ENCODE measurements at regions not wholly inside any gene's neighbourhood (a gene's known extent, or its start where the extent isn't known, plus 50 kb on each side); places are given as distances from the start of the nearest gene placed in this dataset.
"Not testable (repeated sequence)": the region's sequence is repeated elsewhere in the genome, so short reads cannot be mapped to it uniquely, and the experiment has no call there.

DNA sequence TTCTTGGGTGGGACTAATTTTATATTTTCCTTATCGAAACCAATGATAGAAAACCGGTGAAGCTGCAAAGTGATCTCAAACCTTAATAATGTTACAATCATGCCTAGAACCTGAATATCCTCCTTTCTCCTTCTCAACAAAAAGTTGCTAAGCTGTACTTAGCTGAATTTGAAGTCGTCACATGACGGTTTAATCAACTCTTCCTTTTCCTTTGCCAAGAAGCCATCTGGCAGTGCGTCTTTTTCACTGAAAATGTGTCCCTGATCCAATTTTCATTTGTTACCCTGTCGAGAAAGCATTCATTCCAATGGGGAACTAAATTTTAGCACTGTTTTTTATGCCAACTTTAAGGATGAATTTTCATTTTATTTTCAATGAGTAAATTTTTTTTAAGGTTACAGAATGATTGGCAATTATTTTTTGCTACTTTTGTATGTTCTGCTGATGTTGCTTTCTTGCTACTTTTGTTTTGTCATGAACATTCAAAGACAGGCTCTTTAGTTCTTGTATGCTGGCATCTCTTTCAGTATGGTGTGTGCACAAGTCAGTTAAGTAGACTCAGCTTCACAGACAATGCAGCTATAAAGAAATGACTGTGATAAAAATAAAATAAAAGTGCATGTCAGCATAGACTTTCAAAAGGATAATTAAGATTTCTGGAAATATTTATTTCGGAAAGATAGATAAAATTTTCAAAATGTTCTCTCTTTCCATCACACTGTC is 980.0 kb downstream of the DNAJB9 start:
- DNase-seq = no peak
- Histone ChIP-seq H3K4me1 (no peaks in the 10 kb centered on the region), H3K9me3 (no peaks in the 10 kb centered on the region), H3K27ac (no peak overlapping the region), H3K4me3 (no peak overlapping the region), H3K27me3 (no peaks in the 10 kb centered on the region), H3K36me3 (no peaks in the 10 kb centered on the region)
- no peak for FAIRE-seq
- ATAC-seq = no peak
- WGBS, 2 donors = 51 to 53% methylated on average over 7 of the region's 7 CpGs
- intact Hi-C loops (cut with DNase I) = no loop called here
- TF ChIP-seq, protein P1, sequence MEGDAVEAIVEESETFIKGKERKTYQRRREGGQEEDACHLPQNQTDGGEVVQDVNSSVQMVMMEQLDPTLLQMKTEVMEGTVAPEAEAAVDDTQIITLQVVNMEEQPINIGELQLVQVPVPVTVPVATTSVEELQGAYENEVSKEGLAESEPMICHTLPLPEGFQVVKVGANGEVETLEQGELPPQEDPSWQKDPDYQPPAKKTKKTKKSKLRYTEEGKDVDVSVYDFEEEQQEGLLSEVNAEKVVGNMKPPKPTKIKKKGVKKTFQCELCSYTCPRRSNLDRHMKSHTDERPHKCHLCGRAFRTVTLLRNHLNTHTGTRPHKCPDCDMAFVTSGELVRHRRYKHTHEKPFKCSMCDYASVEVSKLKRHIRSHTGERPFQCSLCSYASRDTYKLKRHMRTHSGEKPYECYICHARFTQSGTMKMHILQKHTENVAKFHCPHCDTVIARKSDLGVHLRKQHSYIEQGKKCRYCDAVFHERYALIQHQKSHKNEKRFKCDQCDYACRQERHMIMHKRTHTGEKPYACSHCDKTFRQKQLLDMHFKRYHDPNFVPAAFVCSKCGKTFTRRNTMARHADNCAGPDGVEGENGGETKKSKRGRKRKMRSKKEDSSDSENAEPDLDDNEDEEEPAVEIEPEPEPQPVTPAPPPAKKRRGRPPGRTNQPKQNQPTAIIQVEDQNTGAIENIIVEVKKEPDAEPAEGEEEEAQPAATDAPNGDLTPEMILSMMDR (IDR thresholded peaks at IDR 0.05) = no peak

DNA sequence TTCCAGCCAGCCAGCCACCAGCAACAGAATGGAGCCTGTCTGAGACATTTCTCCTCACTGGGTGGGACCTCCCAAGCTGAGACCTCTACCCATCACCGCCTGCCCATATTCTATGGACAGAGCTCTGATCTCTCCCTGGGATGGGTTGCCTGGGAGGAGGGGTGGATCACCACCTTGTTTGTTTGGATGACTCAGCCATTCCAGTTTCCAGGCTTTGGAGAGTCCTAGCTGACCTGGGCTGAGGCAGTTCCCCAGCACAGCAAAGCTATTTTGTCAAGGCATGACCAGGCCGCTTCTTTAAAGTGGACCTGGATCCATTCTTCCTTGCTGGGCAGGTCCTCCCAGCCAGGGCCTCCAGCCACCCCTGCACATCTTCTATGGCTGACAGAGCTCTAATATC is 982.3 kb downstream of the DNAJB9 start:
- ATAC-seq = no peak
- TF ChIP-seq, protein P1 (IDR thresholded peaks at IDR 0.05) = no peak
- no peaks in the 10 kb centered on the region for H3K27me3 ChIP-seq
- H3K4me1 ChIP-seq = no peaks in the 10 kb centered on the region
- FAIRE-seq = no peak
- H3K27ac ChIP-seq = no peak overlapping the region
- H3K9me3 ChIP-seq = no peaks in the 10 kb centered on the region
- no peak overlapping the region for H3K4me3 ChIP-seq
- H3K36me3 ChIP-seq = no peaks in the 10 kb centered on the region
- WGBS, 2 donors = 95 to 100% methylated on average over 2 of the region's 2 CpGs
- intact Hi-C loops (cut with DNase I) = no loop called here
- peak in 1 of 6 donors; percentile 6 for DNase-seq

DNA sequence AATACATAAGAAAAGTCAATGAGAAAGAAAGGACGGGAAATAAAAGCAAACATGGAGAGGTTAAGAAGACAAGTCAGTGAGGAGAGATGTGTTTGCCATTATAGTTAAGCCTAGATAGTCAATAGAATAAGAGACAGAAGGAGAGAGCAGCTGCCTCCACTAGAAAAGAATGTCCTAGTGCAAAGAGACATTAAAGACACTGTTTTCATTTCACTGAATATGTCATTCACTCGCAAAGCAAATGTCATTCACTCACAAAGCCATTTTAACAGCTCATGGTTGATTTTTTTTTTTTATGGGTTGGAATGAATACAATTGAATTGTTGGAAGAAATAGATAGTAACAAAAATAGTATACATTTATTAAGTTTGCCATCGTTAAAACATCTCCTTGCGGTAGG is 1007.6 kb downstream of the DNAJB9 start:
- ATAC-seq = no peak
- H3K27me3 ChIP-seq = no peaks in the 10 kb centered on the region
- no peak for FAIRE-seq
- no peak overlapping the region for H3K4me3 ChIP-seq
- TF ChIP-seq, protein P1 (IDR thresholded peaks at IDR 0.05) = no peak
- no peak for DNase-seq
- H3K4me1 ChIP-seq = no peaks in the 10 kb centered on the region
- intact Hi-C loops (cut with DNase I) = no loop called here
- no peak overlapping the region for H3K27ac ChIP-seq
- 73 to 94% methylated on average over 4 of the region's 4 CpGs for WGBS, 2 donors
- H3K36me3 ChIP-seq = no peaks in the 10 kb centered on the region
- no peaks in the 10 kb centered on the region for H3K9me3 ChIP-seq

DNA sequence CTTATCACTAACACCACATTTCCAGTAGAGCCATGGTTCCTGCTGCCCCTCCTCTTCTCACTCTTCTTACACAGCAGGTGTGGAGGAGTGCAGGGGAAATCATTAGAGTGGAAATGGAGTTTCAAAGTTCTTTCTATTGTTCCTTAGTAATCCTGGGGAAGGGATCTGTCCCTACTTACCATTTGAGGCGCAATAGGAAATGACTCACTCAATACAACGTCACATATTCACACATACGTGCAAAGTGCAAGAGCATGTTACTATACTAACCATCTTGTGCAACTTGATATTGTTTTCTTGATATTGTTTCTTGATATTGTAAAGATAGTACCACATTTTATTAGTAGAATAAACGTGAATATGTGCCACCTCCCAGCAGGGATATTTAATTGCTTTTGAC is 1010.2 kb downstream of the DNAJB9 start:
- ATAC-seq (no peak), FAIRE-seq (no peak), DNase-seq (no peak)
- H3K4me3 ChIP-seq = no peak overlapping the region
- intact Hi-C loops (cut with DNase I) = no loop called here
- H3K27me3 ChIP-seq = no peaks in the 10 kb centered on the region
- H3K4me1 ChIP-seq = no peaks in the 10 kb centered on the region
- no peaks in the 10 kb centered on the region for H3K36me3 ChIP-seq
- H3K9me3 ChIP-seq = no peaks in the 10 kb centered on the region
- TF ChIP-seq, protein P1 (IDR thresholded peaks at IDR 0.05) = no peak
- H3K27ac ChIP-seq = no peak overlapping the region
- WGBS, 2 donors = 70 to 80% methylated on average over 4 of the region's 4 CpGs

DNA sequence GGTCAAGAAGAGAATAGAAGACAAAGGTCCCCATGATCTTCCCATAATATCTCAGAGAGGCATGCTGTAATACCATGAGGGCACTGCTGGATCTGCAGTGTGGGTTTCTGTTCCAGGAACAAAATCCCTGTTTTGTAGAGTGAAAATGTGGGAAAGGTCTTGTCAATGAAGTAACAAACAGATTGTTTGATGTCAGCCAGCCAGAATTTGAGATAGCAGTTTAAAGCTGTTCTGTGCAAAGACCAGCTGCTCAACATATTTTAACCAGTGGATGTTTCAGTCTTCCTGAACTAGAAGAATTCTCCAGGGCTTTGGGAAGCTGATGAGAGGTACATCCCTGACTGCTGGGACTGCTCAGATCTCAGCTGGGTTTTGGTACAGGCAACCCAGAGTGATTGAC is 1012.5 kb downstream of the DNAJB9 start:
- H3K27me3 ChIP-seq = no peaks in the 10 kb centered on the region
- no peak overlapping the region for H3K4me3 ChIP-seq
- TF ChIP-seq, protein P1 (IDR thresholded peaks at IDR 0.05) = no peak
- intact Hi-C loops (cut with DNase I) = no loop called here
- no peaks in the 10 kb centered on the region for H3K36me3 ChIP-seq
- DNase-seq (no peak), FAIRE-seq (no peak), ATAC-seq (no peak)
- no peak overlapping the region for H3K27ac ChIP-seq
- no peaks in the 10 kb centered on the region for H3K4me1 ChIP-seq
- no peaks in the 10 kb centered on the region for H3K9me3 ChIP-seq

DNA sequence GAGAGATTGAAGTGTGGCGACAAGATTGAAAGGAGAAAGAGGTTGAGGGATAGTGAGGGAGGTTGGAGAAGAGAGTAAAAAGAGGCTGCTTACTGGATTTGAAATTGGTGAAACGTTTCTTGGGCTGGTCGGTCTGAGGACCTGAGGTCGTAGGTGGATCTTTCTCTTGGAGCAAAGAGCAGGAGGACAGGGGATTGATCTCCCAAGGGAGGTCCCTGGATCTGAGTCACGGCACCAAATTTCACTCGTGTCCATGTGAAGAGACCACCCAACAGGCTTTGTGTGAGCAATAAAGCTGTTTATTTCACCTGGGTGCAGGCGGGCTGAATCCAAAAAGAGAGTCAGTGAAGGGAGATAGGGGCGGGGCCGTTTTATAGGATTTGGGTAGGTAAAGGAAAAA is 1027.3 kb downstream of the DNAJB9 start:
- 72 to 84% methylated on average over 9 of the region's 9 CpGs for WGBS, 2 donors
- H3K4me3 ChIP-seq; H3K27ac ChIP-seq; H3K36me3 ChIP-seq; H3K27me3 ChIP-seq; DNase-seq; H3K9me3 ChIP-seq; H3K4me1 ChIP-seq; ATAC-seq; FAIRE-seq; intact Hi-C loops (cut with DNase I): not testable (repeated sequence)

Measured in pancreas (tissue), 10 donors.